Peyer's patch (tissue), 4 donors: ENCODE measurements at regions not wholly inside any gene's neighbourhood (a gene's known extent, or its start where the extent isn't known, plus 50 kb on each side); places are given as distances from the start of the nearest gene placed in this dataset.

ENCODE experiments used
- POLR2A ChIP-seq, 2 donors: fragments of 450-650 bp; IDR thresholded peaks; one replicate each; pipeline ENCODE4 v1.5.1; 2017; ENCODE audit warnings: antibody characterized with exemption in 2 of 2, mild to moderate bottlenecking in 2 of 2, moderate library complexity in 2 of 2
- TF ChIP-seq, protein P1 (sequence below), 6 experiments: fragments of 450-650 bp in 4 of 6; fragments of 200-600 bp in 2 of 6; sonication (generic) in 1 of 6; IDR thresholded peaks; one replicate each; pipeline ENCODE4 v1.5.1; 2017 to 2019; ENCODE audit warnings: antibody characterized with exemption in 6 of 6, mild to moderate bottlenecking in 3 of 6, moderate library complexity in 1 of 6

DNA sequence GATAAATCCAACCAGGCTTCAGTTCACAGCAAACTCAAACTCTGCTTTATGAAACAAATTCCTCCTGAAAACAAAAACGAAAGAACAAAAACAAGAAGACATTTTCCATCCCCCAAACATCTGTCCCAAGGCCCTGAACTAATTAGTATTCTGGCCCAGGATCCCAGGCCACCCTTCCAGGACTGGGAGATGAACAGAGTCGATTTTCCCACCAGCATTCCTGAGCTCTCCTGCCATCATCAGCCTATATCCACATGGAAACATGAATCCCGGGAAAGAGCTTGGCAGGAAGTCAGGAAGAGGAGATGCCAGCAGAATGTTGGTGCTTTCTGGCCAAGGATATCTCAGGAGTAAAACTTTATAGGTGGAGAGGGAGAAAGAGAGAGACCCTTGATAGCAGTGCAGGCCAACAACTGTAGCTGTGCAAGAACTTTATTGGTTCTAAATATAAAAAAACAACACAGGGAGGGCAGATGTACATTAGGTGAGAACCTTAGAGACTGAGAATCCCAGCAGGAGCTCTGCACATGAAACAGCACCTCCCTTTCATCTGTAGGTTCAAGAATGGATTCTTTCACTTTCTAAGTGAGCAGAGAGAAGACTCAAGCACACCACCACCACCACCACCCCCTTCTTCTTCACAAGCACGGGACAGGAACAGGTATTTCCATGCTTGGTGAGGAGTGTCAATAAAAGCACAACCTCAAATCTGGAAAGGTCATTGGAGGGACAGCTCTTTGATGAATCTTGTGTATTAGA, 190.7 kb upstream of the TAS2R1 start:
- TF ChIP-seq, protein P1, sequence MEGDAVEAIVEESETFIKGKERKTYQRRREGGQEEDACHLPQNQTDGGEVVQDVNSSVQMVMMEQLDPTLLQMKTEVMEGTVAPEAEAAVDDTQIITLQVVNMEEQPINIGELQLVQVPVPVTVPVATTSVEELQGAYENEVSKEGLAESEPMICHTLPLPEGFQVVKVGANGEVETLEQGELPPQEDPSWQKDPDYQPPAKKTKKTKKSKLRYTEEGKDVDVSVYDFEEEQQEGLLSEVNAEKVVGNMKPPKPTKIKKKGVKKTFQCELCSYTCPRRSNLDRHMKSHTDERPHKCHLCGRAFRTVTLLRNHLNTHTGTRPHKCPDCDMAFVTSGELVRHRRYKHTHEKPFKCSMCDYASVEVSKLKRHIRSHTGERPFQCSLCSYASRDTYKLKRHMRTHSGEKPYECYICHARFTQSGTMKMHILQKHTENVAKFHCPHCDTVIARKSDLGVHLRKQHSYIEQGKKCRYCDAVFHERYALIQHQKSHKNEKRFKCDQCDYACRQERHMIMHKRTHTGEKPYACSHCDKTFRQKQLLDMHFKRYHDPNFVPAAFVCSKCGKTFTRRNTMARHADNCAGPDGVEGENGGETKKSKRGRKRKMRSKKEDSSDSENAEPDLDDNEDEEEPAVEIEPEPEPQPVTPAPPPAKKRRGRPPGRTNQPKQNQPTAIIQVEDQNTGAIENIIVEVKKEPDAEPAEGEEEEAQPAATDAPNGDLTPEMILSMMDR (IDR thresholded peaks at IDR 0.05) = no peak
- no peak for TF ChIP-seq POLR2A (IDR thresholded peaks at IDR 0.05)
